Spleen (tissue), 7 donors: ENCODE measurements at regions not wholly inside any gene's neighbourhood (a gene's known extent, or its start where the extent isn't known, plus 50 kb on each side); places are given as distances from the start of the nearest gene placed in this dataset.

Experiments
- CTCF ChIP-seq, 11 experiments: fragments of 200-600 bp in 7 of 11; fragments of 450-650 bp in 4 of 11; sonication (generic) in 4 of 11; IDR thresholded peaks in 8 of 11; conservative IDR thresholded peaks in 3 of 11; 1 replicate in 7 of 11; 2 replicates in 4 of 11; pipeline versions ENCODE4 v1.4.0 to v1.8.0; 2016 to 2021; ENCODE audit warnings: antibody characterized with exemption in 11 of 11, inconsistent platforms in 4 of 11, mild to moderate bottlenecking in 1 of 11
- POLR2AphosphoS5 ChIP-seq, 3 donors: sonication (generic); formaldehyde crosslinking; IDR thresholded peaks; one replicate each; pipeline ENCODE4 v1.5.1; 2017; ENCODE audit warnings: antibody characterized with exemption in 3 of 3
- donor health status: DM: no; HTN: no; CAD: no; lungs with moderate emphysema.
- donor health status: DM: no; HTN: no; CAD: no.
- donor health status: DM: no; HTN: no; CAD: no.

GRCh38 chr11:25319127-25319526 lies 822.3 kb downstream of the LUZP2 start:
- no peak for TF ChIP-seq POLR2AphosphoS5 (IDR thresholded peaks at IDR 0.05)
- TF ChIP-seq CTCF (IDR thresholded peaks at IDR 0.05 in 8 of 11, conservative IDR thresholded peaks at IDR 0.05 in 3 of 11): no peak
